Activated B cell treated with CpG ODN at 0.5 μM for 24 hours (primary cell): ENCODE measurements at regions not wholly inside any gene's neighbourhood (a gene's known extent, or its start where the extent isn't known, plus 50 kb on each side); places are given as distances from the start of the nearest gene placed in this dataset.
"Not testable (repeated sequence)": the region's sequence is repeated elsewhere in the genome, so short reads cannot be mapped to it uniquely, and the experiment has no call there.

Experiments used
- ATAC-seq: fragments of 200-7000 bp; cut with Tn5 transposase; one replicate; pipeline ENCODE4 v1.10.0; 2021; ENCODE audit warnings: low read depth, mild to moderate bottlenecking, moderate library complexity
- CTCF ChIA-PET: fragments of 350-600 bp; sonication (Branson Sonifier 250); formaldehyde crosslinking; loops from one replicate; lab custom pipeline; 2021; ENCODE audit warnings: antibody characterized with exemption; lab: Charles Lee
- POLR2A ChIA-PET: fragments of 350-600 bp; sonication (Branson Sonifier 250); formaldehyde crosslinking; loops from one replicate; lab custom pipeline; 2021; ENCODE audit warnings: antibody characterized with exemption; lab: Charles Lee
- DNase-seq: peaks from one replicate; pipeline ENCODE4 v3.0.0; 2022
- H3K27ac Mint-ChIP-seq: one replicate; pipeline ENCODE4 v1.8.0; 2020; ENCODE audit warnings: mixed read lengths
- H3K27me3 Mint-ChIP-seq: one replicate; pipeline ENCODE4 v1.8.0; 2021; ENCODE audit warnings: mixed read lengths
- H3K36me3 Mint-ChIP-seq: one replicate; pipeline ENCODE4 v1.8.0; 2021; ENCODE audit warnings: low read depth, mixed read lengths
- H3K4me1 Mint-ChIP-seq: one replicate; pipeline ENCODE4 v1.8.0; 2021; ENCODE audit warnings: mixed read lengths
- H3K4me3 Mint-ChIP-seq: one replicate; pipeline ENCODE4 v1.8.0; 2020; ENCODE audit warnings: mild to moderate bottlenecking, mixed read lengths
- H3K9me3 Mint-ChIP-seq: one replicate; pipeline ENCODE4 v1.8.0; 2020; ENCODE audit warnings: mixed read lengths
- intact Hi-C: fragments of 100-400 bp; cut with micrococcal nuclease; formaldehyde crosslinking; loops from one replicate; pipeline ENCODE4 v1.15.1; 2024
- TF ChIP-seq, protein P1 (sequence below): fragments of 200-600 bp; IDR thresholded peaks from one replicate; pipeline ENCODE4 v1.8.0; 2022; ENCODE audit warnings: antibody characterized with exemption, mild to moderate bottlenecking

DNA sequence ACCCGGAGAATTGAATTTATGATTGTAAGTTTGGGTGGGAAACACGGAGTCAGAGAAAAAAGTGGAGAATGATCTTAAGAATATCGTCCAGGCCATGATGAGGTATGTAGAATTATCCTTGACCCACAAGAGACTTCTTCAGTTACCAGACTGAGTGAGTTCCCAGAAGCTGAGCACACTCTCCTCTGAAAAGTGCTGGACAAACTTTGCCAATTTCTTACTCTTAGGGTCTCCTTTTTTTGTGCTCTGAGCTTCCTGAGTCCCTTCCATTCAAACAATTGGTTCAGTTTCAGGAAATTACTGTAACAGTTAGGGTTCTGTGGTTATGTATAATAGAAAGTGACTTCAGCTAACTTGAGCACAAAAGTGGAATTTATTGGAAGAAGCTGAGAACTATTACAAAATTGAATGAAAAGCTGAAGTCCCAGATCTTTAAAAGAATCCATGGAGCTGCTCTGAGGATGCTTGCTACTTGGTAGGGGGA is 50.6 kb upstream of the EHBP1 start:
- CTCF ChIA-PET: no interaction called here
- no peaks in the 10 kb centered on the region for H3K9me3 Mint-ChIP-seq
- H3K4me1 Mint-ChIP-seq: peaks cover 17% of the 10 kb centered on the region
- H3K4me3 Mint-ChIP-seq: no peak overlapping the region
- ATAC-seq: no peak
- DNase-seq: no peak
- no peaks in the 10 kb centered on the region for H3K36me3 Mint-ChIP-seq
- POLR2A ChIA-PET: no interaction called here
- TF ChIP-seq, protein P1, sequence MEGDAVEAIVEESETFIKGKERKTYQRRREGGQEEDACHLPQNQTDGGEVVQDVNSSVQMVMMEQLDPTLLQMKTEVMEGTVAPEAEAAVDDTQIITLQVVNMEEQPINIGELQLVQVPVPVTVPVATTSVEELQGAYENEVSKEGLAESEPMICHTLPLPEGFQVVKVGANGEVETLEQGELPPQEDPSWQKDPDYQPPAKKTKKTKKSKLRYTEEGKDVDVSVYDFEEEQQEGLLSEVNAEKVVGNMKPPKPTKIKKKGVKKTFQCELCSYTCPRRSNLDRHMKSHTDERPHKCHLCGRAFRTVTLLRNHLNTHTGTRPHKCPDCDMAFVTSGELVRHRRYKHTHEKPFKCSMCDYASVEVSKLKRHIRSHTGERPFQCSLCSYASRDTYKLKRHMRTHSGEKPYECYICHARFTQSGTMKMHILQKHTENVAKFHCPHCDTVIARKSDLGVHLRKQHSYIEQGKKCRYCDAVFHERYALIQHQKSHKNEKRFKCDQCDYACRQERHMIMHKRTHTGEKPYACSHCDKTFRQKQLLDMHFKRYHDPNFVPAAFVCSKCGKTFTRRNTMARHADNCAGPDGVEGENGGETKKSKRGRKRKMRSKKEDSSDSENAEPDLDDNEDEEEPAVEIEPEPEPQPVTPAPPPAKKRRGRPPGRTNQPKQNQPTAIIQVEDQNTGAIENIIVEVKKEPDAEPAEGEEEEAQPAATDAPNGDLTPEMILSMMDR: no peak
- peaks cover 4% of the 10 kb centered on the region for H3K27me3 Mint-ChIP-seq
- intact Hi-C loops: loop anchor here (5.0 kb wide), 1 partner anchor 33 kb away; no protein-coding TSS in a partner anchor
- no peak overlapping the region for H3K27ac Mint-ChIP-seq

DNA sequence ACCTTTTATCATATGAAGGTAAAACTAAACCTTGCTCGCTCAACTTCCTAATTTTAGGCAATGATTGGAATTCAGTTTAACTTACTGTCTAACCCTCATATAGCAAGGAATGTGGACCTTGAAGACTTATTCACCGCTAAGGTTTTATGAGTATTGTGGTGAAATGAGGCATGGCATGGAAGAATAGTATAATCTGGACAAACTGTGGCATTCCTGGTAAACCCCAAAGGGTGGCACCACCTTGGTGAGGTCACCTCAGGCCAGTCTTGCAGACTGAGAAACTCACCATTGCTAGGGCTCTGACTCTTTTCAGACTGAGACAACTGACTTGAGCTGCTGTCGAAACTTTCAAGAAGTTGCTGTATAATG is 51.1 kb upstream of the EHBP1 start:
- no peak for ATAC-seq
- CTCF ChIA-PET: no interaction called here
- Mint-ChIP-seq H3K27me3 (peaks cover 4% of the 10 kb centered on the region), H3K27ac (no peak overlapping the region), H3K4me3 (no peak overlapping the region), H3K9me3 (no peaks in the 10 kb centered on the region), H3K4me1 (peaks cover 12% of the 10 kb centered on the region), H3K36me3 (no peaks in the 10 kb centered on the region)
- intact Hi-C loops: no loop called here
- POLR2A ChIA-PET: no interaction called here
- DNase-seq: no peak
- TF ChIP-seq, protein P1: no peak

DNA sequence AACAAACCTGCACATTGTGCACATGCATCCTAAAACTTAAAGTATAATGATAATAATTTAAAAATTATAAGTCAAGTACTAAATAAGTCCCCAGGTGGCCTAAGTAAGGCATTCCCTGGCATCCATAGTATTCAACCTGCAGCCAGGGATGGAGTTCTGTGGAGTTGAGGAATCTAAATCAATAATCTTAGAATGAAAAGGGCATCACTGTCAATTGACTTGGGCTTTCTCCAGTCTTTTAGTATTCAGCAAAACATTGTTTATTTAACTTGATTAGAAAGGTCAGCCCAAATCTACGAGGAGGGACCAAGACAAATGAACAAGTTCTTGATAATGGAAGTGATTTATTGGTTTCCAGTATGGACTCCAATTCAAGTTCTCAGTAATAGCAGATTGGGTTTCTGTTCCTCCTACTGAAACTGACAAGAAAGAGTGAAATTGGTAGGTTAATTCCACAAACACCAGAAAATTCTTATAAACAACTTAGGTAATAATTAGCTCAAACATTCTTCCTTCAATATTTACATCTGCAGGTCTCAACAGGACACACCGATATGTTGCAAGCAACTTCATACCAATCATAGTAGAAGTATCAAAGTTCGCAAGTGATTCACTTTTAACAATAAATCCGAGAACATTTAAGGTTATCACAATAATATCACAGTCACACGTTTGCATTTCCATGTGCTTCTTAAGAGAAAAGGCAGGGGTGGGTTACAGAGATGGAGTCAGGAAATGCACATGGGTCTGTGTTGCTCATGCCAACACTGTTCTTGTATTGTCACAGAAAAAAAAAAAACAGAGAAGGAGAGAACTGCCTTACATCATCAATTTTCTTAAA is 51.7 kb upstream of the EHBP1 start:
- ATAC-seq: no peak
- Mint-ChIP-seq H3K9me3 (no peaks in the 10 kb centered on the region), H3K4me3 (no peak overlapping the region), H3K4me1 (peaks cover 11% of the 10 kb centered on the region), H3K27ac (no peak overlapping the region), H3K27me3 (peaks cover 4% of the 10 kb centered on the region), H3K36me3 (no peaks in the 10 kb centered on the region)
- ChIA-PET CTCF (no interaction called here), POLR2A (no interaction called here)
- no peak for DNase-seq
- intact Hi-C loops: no loop called here
- TF ChIP-seq, protein P1: no peak

DNA sequence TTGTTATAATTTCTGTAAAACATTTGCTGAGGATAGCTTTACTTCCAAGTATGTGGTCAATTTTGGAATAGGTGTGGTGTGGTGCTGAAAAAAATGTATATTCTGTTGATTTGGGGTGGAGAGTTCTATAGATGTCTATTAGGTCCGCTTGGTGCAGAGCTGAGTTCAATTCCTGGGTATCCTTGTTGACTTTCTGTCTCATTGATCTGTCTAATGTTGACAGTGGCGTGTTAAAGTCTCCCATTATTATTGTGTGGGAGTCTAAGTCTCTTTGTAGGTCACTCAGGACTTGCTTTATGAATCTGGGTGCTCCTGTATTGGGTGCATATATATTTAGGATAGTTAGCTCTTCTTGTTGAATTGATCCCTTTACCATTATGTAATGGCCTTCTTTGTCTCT is 56.4 kb upstream of the EHBP1 start:
- CTCF ChIA-PET, H3K27ac Mint-ChIP-seq, H3K4me1 Mint-ChIP-seq, H3K36me3 Mint-ChIP-seq, ATAC-seq, H3K9me3 Mint-ChIP-seq, POLR2A ChIA-PET, DNase-seq, intact Hi-C loops, H3K4me3 Mint-ChIP-seq, H3K27me3 Mint-ChIP-seq: not testable (repeated sequence)

DNA sequence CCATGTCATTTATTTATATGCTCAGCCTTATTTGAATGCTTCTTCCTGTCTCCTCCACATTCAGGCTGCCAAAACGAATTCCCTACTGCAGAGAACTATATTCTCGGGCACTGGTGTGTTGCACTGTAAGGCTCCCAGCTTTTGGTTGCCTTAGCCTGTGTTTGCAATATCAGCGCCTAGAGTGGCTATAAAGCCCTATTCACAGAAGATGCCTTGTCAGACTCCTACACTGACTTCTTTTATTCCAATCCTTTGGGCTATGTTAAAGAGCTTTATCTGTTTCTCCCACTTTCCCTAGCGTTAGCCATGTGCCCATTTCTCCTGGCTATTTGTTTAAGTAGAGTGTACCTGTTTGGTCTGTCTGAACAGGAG is 62.4 kb upstream of the EHBP1 start:
- intact Hi-C loops: no loop called here
- POLR2A ChIA-PET: no interaction called here
- H3K36me3 Mint-ChIP-seq: no peaks in the 10 kb centered on the region
- ATAC-seq: no peak
- no peak for DNase-seq
- CTCF ChIA-PET: no interaction called here
- no peak overlapping the region for H3K27ac Mint-ChIP-seq
- TF ChIP-seq, protein P1: no peak
- H3K4me3 Mint-ChIP-seq: no peak overlapping the region
- no peaks in the 10 kb centered on the region for H3K4me1 Mint-ChIP-seq
- H3K9me3 Mint-ChIP-seq: peaks cover 2% of the 10 kb centered on the region
- no peaks in the 10 kb centered on the region for H3K27me3 Mint-ChIP-seq
